Retinal pigment epithelial cell (primary cell): ENCODE measurements at regions not wholly inside any gene's neighbourhood (a gene's known extent, or its start where the extent isn't known, plus 50 kb on each side); places are given as distances from the start of the nearest gene placed in this dataset.

ENCODE experiments used
- DNase-seq: peaks from one replicate; pipeline ENCODE4 v3.0.0-alpha.2; 2010; ENCODE audit warnings: low read depth
- H3K4me3 ChIP-seq: 2 replicates; pipeline ENCODE4 v1.5.1; 2011; ENCODE audit warnings: mild to moderate bottlenecking, low read length, control low read depth, moderate library complexity
- CTCF ChIP-seq: conservative IDR thresholded peaks from 2 replicates; pipeline ENCODE4 v1.5.1; 2011; ENCODE audit warnings: low read depth, low read length, control low read depth, inconsistent platforms

GRCh38 chr12:69019082-69019481 is 86.1 kb upstream of the CPM start:
- no peak for DNase-seq
- no peak for TF ChIP-seq CTCF
- H3K4me3 ChIP-seq: no peak overlapping the region

GRCh38 chr12:69019910-69020309 is 86.9 kb upstream of the CPM start:
- DNase-seq: no peak
- TF ChIP-seq CTCF: no peak
- H3K4me3 ChIP-seq: no peak overlapping the region

DNA sequence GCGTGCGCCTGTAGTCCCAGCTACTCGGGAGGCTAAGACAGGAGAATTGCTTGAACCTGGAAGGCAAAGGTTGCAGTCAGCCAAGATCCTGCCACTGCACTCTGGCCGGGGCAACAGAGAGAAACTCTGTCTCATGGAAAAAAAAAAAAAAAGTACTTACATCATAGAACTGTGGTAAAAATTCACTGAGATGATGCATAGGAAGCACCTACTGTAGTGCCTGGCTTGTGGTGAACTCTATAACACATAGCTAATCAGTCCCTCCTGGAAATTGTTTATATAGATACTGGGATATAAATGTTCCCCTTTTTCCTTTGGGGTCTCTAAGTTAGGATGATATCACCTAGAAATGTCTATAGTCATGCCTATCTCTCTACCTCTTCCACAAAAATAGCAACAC is 89.7 kb upstream of the CPM start:
- no peak for TF ChIP-seq CTCF
- DNase-seq: no peak
- H3K4me3 ChIP-seq: no peak overlapping the region

GRCh38 chr12:69023840-69024239 is 90.9 kb upstream of the CPM start:
- TF ChIP-seq CTCF: no peak
- DNase-seq: no peak
- H3K4me3 ChIP-seq: no peak overlapping the region

DNA sequence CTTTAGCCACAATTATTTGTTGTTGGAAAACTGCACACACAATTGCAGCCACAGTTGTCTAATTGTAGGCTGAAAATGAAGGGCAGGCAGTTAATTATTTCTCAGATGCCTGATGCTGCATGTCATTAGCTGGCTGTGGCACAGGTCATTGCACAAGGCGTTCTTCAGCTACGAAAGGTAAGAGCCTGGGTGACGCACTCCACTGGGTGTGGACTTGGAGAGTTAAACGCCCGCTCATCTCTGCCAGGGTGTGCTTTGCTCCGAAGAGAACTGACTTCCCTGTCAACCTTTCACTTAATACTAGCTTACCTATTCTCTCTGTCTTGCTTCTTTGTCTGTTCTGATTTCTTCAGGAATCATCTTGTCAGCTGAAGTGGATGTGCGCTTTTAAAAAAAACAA is 91.4 kb upstream of the CPM start:
- peak; percentile 46 for DNase-seq
- no peak overlapping the region for H3K4me3 ChIP-seq
- TF ChIP-seq CTCF: no peak

DNA sequence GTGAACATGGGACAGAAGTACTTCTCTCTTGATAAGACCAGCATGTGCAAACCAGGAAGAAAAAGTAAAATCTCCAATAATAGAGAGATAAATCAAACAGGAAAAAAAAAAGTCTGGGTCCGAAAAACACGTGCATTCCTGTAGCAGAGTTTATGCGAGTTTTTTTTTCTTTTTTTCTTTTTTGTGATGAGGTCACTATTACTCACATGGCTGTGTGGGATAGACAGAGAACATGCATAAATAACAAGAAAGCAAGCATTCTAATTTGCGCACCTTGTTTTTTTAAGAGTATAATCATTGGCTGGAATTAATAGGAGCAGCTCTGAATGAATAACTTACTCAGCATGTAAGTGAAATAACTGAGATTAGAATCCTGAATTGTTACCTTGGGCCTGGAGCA is 91.9 kb upstream of the CPM start:
- H3K4me3 ChIP-seq: no peak overlapping the region
- no peak for TF ChIP-seq CTCF
- no peak for DNase-seq

GRCh38 chr12:69026336-69026735 is 93.4 kb upstream of the CPM start:
- H3K4me3 ChIP-seq: no peak overlapping the region
- no peak for TF ChIP-seq CTCF
- no peak for DNase-seq
